K562 (cell line): ENCODE measurements at regions not wholly inside any gene's neighbourhood (a gene's known extent, or its start where the extent isn't known, plus 50 kb on each side); places are given as distances from the start of the nearest gene placed in this dataset.

Experiments
- ATAC-seq: fragments of 200-7000 bp; cut with Tn5 transposase; 3 replicates; pipeline ENCODE4 v1.9.1; 2020; ENCODE audit warnings: moderate library complexity
- BruUV-seq: library from RNA; stranded (reverse); fragments of 400-500 nt; replicated peaks from 2 replicates; lab custom pipeline; 2021; lab: Mats Ljungman, UMichigan
- CTCF ChIA-PET: fragments of 300-600 bp; formaldehyde crosslinking; extraction: SDS; loops from one replicate; lab custom pipeline; 2021; ENCODE audit warnings: low intra/inter-chr PET ratio; lab: Yijun Ruan, JAX
- POLR2A ChIA-PET: fragments of 300-600, 350-650 bp; sonication (Branson Sonifier 250); formaldehyde crosslinking; extraction: SDS; loops from one replicate; lab custom pipeline; 2021; ENCODE audit warnings: antibody characterized with exemption, inconsistent platforms; lab: Yijun Ruan, JAX
- DNase-seq, 4 experiments: peaks; one replicate each; pipeline versions ENCODE4 v3.0.0 to v3.0.0-alpha.2; 2011 to 2018; ENCODE audit warnings: low spot score in 3 of 4, mixed read lengths in 3 of 4; ENCODE audit errors: extremely low read depth in 1 of 4
- FAIRE-seq: peaks from 2 replicates; lab custom pipeline; 2011; peaks lifted over from hg19 to GRCh38; lab: Jason Lieb, UNC
- H2AFZ ChIP-seq: 2 replicates; pipeline ENCODE4 v1.6.0; 2011; ENCODE audit warnings: low read depth, low read length, control low read depth, inconsistent platforms
- H3K27ac ChIP-seq: fragments of 200-600 bp; 3 replicates; pipeline ENCODE4 v1.8.0; 2011; ENCODE audit warnings: low read depth, mild to moderate bottlenecking, control low read depth, inconsistent platforms, low read length, moderate library complexity, mixed read lengths; ENCODE audit errors: extremely low read depth
- H3K27me3 ChIP-seq, 2 experiments: fragments of 300-600 bp in 1 of 2; 2 replicates in 1 of 2; 3 replicates in 1 of 2; pipeline versions ENCODE4 v1.6.0 to v1.8.0; 2011; ENCODE audit warnings: inconsistent platforms in 2 of 2, low read length in 2 of 2, mild to moderate bottlenecking in 1 of 2, mixed read lengths in 1 of 2, moderate library complexity in 1 of 2; ENCODE audit not compliant: control insufficient read depth in 2 of 2, insufficient read depth in 2 of 2
- H3K36me3 ChIP-seq: fragments of 300-600 bp; 3 replicates; pipeline ENCODE4 v1.8.0; 2011; ENCODE audit warnings: mild to moderate bottlenecking, low read length, inconsistent platforms; ENCODE audit not compliant: control insufficient read depth, insufficient read depth
- H3K4me1 ChIP-seq, 2 experiments: fragments of 200-600 bp in 1 of 2; replicated peaks in 1 of 2; 2 replicates in 1 of 2; 3 replicates in 1 of 2; pipeline versions ENCODE4 v1.5.1 to v1.8.0; 2011; ENCODE audit warnings: inconsistent platforms in 2 of 2, low read length in 2 of 2, mild to moderate bottlenecking in 1 of 2, mixed read lengths in 1 of 2, moderate library complexity in 1 of 2; ENCODE audit not compliant: control insufficient read depth in 2 of 2, insufficient read depth in 2 of 2
- H3K4me2 ChIP-seq: 2 replicates; pipeline ENCODE4 v1.6.1; 2011; ENCODE audit warnings: low read length, control low read depth, inconsistent platforms, mixed read lengths; ENCODE audit not compliant: insufficient read depth
- H3K4me3 ChIP-seq: fragments of 200-600 bp; sonication (generic), shearing (Covaris generic); 2 replicates; pipeline ENCODE4 v1.5.1; 2016; ENCODE audit warnings: control low read depth, inconsistent platforms
- H3K79me2 ChIP-seq: fragments of 200-600 bp; 3 replicates; pipeline ENCODE4 v1.8.0; 2011; ENCODE audit warnings: low read length, inconsistent platforms; ENCODE audit not compliant: control insufficient read depth, insufficient read depth
- H3K9ac ChIP-seq, 2 experiments: 2 replicates each; pipeline versions ENCODE4 v1.6.0 to v1.6.1; 2011; ENCODE audit warnings: low read depth in 2 of 2, low read length in 2 of 2, control low read depth in 1 of 2, inconsistent platforms in 1 of 2, mild to moderate bottlenecking in 1 of 2, mixed read lengths in 1 of 2; ENCODE audit not compliant: insufficient read depth in 1 of 2
- H3K9me1 ChIP-seq: one replicate; pipeline ENCODE4 v1.6.0; 2011; ENCODE audit warnings: inconsistent platforms, mild to moderate bottlenecking, low read length, moderate library complexity; ENCODE audit not compliant: control insufficient read depth, insufficient read depth
- H3K9me3 ChIP-seq: replicated peaks from 2 replicates; pipeline ENCODE4 v1.5.1; 2011; ENCODE audit warnings: low read depth, low read length, inconsistent platforms; ENCODE audit not compliant: control insufficient read depth, insufficient read depth
- H4K20me1 ChIP-seq: replicated peaks from 2 replicates; pipeline ENCODE4 v1.6.1; 2011; ENCODE audit warnings: low read length, inconsistent platforms, mixed read lengths; ENCODE audit not compliant: control insufficient read depth, insufficient read depth
- CEBPB ChIP-seq: fragments of 450-650 bp; IDR thresholded peaks from 2 replicates; pipeline ENCODE4 v1.6.1; 2016; ENCODE audit warnings: missing genetic modification characterization, missing compliant biosample characterization
- CHCHD3 ChIP-seq: fragments of 250-450 bp; sonication (Bioruptor Pico); IDR thresholded peaks from 2 replicates; pipeline ENCODE4 v2.1.2; 2022; ENCODE audit warnings: mild to moderate bottlenecking
- FOXK2 ChIP-seq, 2 experiments: fragments of 450-650 bp; IDR thresholded peaks in 1 of 2; conservative IDR thresholded peaks in 1 of 2; 2 replicates each; pipeline ENCODE4 v1.6.1; 2016; ENCODE audit warnings: low read depth in 2 of 2, mild to moderate bottlenecking in 1 of 2
- HCFC1 ChIP-seq: IDR thresholded peaks from 2 replicates; pipeline ENCODE4 v1.6.1; 2012; ENCODE audit warnings: low read depth, low read length, improper control_type of control experiment
- KHSRP ChIP-seq: fragments of 450-650 bp; IDR thresholded peaks from 2 replicates; pipeline ENCODE4 v1.6.1; 2017
- MTA3 ChIP-seq: fragments of 450-650 bp; formaldehyde crosslinking; IDR thresholded peaks from 2 replicates; pipeline ENCODE4 v1.6.1; 2017; ENCODE audit warnings: mild to moderate bottlenecking, borderline replicate concordance
- NCOA4 ChIP-seq: fragments of 450-650 bp; IDR thresholded peaks from 2 replicates; pipeline ENCODE4 v1.6.1; 2018; ENCODE audit warnings: mild to moderate bottlenecking; ENCODE audit not compliant: partially characterized antibody
- NFE2L1 ChIP-seq: fragments of 450-650 bp; IDR thresholded peaks from 2 replicates; pipeline ENCODE4 v1.6.1; 2016; ENCODE audit warnings: missing genetic modification characterization, low read depth, mild to moderate bottlenecking, missing compliant biosample characterization, moderate library complexity, borderline replicate concordance
- ZNF124 ChIP-seq: sonication (generic); formaldehyde crosslinking; IDR thresholded peaks from 2 replicates; pipeline ENCODE4 v1.8.1; 2022; ENCODE audit warnings: missing genetic modification reagents
- WGBS: fragments of 100-300 bp; shearing (Covaris generic); methylation state at CpG from one replicate; pipeline ENCODE4 v1.1.6; 2016; ENCODE audit warnings: low coverage, mixed read lengths; ENCODE audit not compliant: insufficient coverage; ENCODE audit errors: missing lambda C conversion rate; 5-methylcytosine and 5-hydroxymethylcytosine counted together
- in situ Hi-C: fragments of 300-500 bp; cut with MboI; formaldehyde crosslinking; loops from 4 replicates; pipeline ENCODE4 v1.15.0; 2018; ENCODE audit warnings: inconsistent platforms, mixed read lengths
- intact Hi-C: fragments of 100-400 bp; cut with micrococcal nuclease; formaldehyde crosslinking; loops from 2 replicates; pipeline ENCODE4 v1.14.2; 2022
- TF ChIP-seq, protein P1 (sequence below): fragments of 450-650 bp; IDR thresholded peaks from 2 replicates; pipeline ENCODE4 v1.6.1; 2016; ENCODE audit warnings: mild to moderate bottlenecking, moderate library complexity

- H3K9me1 ChIP-seq, result no peaks in the 10 kb centered on the region
- peaks cover 4 to 25% of the 10 kb centered on the region in 2 experiments; a peak in 4 of 5 replicates for H3K4me1 ChIP-seq
- H4K20me1 ChIP-seq, result no peaks in the 10 kb centered on the region
- peak; percentile 62 for ATAC-seq
- DNase-seq, result peak; percentile 52 to 97 (median 68)
- TSS peak; percentile 100 for BruUV-seq
- intact Hi-C loops (loop anchor here (2.0 to 5.0 kb wide), 9 partner anchors 27 to 248 kb away; no protein-coding TSS in a partner anchor), in situ Hi-C loops (no loop called here)
- POLR2A ChIA-PET, result interaction anchor here (0.6 to 1.7 kb wide), 18 partner anchors 9 to 398 kb away, joined by 3 to 11 read pairs (median 3); partner anchors contain the start of gene ZNF184
- under 1% methylated on average over 32 of the region's 32 CpGs for WGBS
- H3K27ac ChIP-seq, result peak overlapping the region; percentile 77
- H3K9me3 ChIP-seq, result no peaks in the 10 kb centered on the region
- no peaks in the 10 kb centered on the region for H3K27me3 ChIP-seq
- CTCF ChIA-PET, result no interaction called here
- H2AFZ ChIP-seq, result peak overlapping the region; percentile 96
- H3K9ac ChIP-seq, result peak overlapping the region; percentile 78 to 90
- no peaks in the 10 kb centered on the region for H3K36me3 ChIP-seq
- FAIRE-seq, result peak; percentile 76
- no peaks in the 10 kb centered on the region for H3K79me2 ChIP-seq
- peak overlapping the region; percentile 90 for H3K4me2 ChIP-seq
- peak overlapping the region; percentile 50 for H3K4me3 ChIP-seq
- TF ChIP-seq CHCHD3 (CRISPR knock-in tag) (no peak), MTA3 (no peak; the same call in 1 of the 2 replicates), NFE2L1 (tag) (no peak), NCOA4 (no peak), CEBPB (tag) (peak; percentile 87), FOXK2 (conservative IDR thresholded peaks at IDR 0.05 in 1 of 2, IDR thresholded peaks at IDR 0.05 in 1 of 2; ENCODE audit: low read depth in 2 of 2) (peak in 1 of 2 experiments; percentile 78; a peak in 1 of 4 replicates), ZNF124 (CRISPR knock-in tag) (no peak), KHSRP (peak; percentile 43; the same call in 1 of the 2 replicates), HCFC1 (no peak; the same call in 1 of the 2 replicates)
- TF ChIP-seq, protein P1, sequence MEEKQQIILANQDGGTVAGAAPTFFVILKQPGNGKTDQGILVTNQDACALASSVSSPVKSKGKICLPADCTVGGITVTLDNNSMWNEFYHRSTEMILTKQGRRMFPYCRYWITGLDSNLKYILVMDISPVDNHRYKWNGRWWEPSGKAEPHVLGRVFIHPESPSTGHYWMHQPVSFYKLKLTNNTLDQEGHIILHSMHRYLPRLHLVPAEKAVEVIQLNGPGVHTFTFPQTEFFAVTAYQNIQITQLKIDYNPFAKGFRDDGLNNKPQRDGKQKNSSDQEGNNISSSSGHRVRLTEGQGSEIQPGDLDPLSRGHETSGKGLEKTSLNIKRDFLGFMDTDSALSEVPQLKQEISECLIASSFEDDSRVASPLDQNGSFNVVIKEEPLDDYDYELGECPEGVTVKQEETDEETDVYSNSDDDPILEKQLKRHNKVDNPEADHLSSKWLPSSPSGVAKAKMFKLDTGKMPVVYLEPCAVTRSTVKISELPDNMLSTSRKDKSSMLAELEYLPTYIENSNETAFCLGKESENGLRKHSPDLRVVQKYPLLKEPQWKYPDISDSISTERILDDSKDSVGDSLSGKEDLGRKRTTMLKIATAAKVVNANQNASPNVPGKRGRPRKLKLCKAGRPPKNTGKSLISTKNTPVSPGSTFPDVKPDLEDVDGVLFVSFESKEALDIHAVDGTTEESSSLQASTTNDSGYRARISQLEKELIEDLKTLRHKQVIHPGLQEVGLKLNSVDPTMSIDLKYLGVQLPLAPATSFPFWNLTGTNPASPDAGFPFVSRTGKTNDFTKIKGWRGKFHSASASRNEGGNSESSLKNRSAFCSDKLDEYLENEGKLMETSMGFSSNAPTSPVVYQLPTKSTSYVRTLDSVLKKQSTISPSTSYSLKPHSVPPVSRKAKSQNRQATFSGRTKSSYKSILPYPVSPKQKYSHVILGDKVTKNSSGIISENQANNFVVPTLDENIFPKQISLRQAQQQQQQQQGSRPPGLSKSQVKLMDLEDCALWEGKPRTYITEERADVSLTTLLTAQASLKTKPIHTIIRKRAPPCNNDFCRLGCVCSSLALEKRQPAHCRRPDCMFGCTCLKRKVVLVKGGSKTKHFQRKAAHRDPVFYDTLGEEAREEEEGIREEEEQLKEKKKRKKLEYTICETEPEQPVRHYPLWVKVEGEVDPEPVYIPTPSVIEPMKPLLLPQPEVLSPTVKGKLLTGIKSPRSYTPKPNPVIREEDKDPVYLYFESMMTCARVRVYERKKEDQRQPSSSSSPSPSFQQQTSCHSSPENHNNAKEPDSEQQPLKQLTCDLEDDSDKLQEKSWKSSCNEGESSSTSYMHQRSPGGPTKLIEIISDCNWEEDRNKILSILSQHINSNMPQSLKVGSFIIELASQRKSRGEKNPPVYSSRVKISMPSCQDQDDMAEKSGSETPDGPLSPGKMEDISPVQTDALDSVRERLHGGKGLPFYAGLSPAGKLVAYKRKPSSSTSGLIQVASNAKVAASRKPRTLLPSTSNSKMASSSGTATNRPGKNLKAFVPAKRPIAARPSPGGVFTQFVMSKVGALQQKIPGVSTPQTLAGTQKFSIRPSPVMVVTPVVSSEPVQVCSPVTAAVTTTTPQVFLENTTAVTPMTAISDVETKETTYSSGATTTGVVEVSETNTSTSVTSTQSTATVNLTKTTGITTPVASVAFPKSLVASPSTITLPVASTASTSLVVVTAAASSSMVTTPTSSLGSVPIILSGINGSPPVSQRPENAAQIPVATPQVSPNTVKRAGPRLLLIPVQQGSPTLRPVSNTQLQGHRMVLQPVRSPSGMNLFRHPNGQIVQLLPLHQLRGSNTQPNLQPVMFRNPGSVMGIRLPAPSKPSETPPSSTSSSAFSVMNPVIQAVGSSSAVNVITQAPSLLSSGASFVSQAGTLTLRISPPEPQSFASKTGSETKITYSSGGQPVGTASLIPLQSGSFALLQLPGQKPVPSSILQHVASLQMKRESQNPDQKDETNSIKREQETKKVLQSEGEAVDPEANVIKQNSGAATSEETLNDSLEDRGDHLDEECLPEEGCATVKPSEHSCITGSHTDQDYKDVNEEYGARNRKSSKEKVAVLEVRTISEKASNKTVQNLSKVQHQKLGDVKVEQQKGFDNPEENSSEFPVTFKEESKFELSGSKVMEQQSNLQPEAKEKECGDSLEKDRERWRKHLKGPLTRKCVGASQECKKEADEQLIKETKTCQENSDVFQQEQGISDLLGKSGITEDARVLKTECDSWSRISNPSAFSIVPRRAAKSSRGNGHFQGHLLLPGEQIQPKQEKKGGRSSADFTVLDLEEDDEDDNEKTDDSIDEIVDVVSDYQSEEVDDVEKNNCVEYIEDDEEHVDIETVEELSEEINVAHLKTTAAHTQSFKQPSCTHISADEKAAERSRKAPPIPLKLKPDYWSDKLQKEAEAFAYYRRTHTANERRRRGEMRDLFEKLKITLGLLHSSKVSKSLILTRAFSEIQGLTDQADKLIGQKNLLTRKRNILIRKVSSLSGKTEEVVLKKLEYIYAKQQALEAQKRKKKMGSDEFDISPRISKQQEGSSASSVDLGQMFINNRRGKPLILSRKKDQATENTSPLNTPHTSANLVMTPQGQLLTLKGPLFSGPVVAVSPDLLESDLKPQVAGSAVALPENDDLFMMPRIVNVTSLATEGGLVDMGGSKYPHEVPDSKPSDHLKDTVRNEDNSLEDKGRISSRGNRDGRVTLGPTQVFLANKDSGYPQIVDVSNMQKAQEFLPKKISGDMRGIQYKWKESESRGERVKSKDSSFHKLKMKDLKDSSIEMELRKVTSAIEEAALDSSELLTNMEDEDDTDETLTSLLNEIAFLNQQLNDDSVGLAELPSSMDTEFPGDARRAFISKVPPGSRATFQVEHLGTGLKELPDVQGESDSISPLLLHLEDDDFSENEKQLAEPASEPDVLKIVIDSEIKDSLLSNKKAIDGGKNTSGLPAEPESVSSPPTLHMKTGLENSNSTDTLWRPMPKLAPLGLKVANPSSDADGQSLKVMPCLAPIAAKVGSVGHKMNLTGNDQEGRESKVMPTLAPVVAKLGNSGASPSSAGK, result peak; percentile 43
Observed at GRCh38 chr6:27545271-27546046, 72.6 kb upstream of the ZNF184 start.
